ENCODE measurements at regions not wholly inside any gene's neighbourhood (a gene's known extent, or its start where the extent isn't known, plus 50 kb on each side); places are given as distances from the start of the nearest gene placed in this dataset.

DNA sequence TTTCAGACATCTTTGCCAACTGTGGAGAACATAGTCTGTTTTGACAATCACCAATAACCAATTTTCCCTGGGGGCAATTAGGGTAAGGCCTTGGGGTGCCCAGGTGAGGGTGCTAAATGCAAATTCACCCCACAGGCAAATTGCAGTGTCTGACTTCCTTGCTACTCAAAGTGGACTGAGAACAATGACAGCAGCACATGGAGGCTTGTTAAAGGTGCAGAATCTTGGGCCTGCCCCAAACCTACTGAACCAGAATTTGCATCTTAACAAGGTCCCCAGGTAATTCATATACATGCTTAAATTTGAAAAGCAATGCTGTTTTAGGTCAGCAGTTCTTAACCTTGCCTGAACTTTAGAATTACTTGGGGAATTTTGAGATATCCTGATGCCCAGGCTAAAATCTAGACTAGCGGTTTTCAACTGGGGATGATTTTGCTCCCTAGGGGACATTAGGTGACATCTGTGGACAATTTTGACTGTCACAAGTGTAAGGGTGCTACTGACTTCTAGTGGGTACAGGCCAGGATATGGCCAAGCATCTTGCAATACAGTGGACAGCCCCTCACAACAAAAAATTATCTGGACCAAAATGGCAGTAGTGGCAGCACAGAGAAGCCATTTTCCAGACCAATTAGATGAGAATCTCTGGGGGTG, 80.2 kb upstream of the GCFC2 start:
- DNase-seq, result no peak

DNA sequence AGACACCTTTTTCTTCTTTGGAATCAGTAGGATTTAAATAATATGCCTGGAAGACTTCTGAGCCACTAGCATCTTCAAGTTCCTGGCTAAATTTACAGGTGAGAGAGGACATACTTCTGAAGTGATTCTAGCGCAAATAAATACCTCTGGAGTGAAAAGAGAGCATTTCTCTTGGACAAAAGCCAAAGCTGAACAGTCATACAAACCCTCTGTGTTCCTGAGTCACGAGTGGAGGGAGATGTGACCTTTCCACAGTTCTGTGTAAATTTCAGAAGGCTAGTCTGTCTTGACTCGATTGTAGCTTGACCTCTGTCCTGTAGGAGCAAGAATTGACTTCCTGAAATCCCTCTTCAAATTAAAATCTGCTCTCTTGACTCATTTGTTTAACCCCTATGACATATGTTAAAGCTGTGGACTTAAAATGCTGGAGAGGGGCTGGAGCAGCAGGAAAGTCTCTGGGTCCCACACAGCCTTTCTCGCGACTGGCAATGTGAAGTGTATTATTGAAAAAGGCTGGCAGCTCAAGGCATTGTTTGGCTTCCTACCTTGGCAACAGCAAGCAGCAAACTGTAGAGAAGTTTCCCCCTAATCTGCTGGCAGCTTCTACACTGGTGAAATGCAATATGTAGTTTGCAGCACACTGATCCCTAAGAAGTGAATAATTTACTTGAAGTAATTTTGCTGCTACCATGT, 79.6 kb upstream of the GCFC2 start:
- no peak for DNase-seq

DNA sequence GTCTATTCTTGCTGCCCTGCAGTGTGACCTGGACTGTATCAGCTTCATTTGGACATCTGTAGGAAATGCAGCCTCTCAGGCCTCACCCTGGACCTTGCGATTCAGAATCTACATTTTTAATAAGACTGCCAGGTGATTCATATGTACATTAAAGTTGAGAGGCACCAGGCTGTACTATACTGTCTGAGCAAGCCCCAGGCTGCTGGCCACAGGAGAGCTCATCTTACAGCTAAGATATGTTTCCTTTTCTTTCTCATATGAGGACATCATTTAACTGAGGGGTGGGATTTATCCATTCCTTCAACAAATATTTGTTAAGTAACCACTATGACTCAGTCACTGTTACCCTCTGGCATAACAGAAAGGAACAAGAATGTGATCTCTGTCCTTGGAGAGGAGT, 78.2 kb upstream of the GCFC2 start:
- DNase-seq, result no peak

DNA sequence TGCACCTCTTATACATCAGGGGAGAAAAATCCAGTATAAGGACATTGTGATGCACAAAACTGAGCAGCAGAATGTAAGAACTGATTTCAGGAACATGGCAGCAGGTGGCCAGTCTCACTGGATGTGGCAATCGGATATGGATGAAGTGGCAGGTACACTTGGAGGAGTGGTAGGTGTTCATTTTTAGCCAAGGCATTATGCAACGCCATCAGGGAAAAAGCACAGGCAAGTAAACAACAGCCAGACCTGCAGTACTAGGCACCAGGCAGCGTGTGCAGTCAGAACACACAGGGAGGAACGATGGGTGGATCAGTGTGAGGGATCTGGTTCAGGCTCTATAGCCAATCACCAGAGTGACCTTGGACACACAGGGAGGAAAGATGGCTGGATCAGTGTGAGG, 77.4 kb upstream of the GCFC2 start:
- DNase-seq, result no peak

DNA sequence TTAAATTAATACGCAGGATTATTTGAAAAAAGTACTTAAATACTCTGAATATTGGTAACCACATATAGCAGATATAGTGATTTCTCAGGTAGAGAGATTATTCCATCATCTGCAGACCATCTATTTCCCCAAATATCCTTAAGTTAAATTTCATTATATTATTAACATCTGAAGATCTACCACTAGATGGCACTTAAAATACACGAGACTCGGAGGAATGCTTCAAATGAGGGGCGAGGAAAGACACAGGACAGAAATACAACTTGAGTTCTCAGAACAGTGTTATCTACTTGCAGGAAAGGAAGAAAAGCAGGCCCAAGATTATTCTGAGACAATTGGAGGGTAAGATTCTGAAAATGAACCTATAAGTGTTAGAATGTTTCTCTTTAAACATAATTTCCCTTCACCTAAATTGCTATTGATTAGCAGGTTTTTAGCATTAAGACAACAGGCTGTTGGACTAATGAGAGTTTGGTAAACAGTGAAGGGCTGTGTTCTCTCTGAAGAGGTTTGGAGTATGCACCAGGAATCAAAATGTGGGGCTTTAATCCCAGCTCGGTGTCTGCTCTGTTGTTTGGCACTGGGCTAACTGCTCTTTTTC, 76.9 kb upstream of the GCFC2 start:
- DNase-seq, result peak; percentile 19

DNA sequence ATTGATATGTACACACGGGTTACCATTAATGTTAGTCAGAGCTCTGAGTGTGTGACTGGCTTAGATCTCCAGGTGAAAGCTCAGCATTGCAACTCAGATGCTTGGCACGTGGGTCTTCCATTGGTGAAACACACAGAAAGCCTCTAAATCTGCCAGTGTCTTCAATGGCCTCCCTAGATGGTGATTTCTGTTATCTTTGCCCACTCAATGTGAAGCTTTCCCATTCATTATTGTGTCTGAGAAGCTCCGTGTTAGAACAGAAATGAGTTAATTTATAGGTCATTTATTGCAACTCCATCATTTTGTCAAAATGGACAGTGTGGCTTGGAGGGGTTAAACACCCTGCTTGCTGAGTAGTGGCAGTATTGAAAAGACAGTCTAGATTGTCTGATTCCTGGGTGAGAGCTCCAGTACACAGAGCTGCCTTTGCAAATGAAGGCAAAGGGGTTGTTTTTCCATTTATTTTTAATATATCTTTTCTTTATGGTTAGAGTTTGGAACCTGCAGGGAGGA, 64.7 kb upstream of the GCFC2 start:
- no peak for DNase-seq

DNA sequence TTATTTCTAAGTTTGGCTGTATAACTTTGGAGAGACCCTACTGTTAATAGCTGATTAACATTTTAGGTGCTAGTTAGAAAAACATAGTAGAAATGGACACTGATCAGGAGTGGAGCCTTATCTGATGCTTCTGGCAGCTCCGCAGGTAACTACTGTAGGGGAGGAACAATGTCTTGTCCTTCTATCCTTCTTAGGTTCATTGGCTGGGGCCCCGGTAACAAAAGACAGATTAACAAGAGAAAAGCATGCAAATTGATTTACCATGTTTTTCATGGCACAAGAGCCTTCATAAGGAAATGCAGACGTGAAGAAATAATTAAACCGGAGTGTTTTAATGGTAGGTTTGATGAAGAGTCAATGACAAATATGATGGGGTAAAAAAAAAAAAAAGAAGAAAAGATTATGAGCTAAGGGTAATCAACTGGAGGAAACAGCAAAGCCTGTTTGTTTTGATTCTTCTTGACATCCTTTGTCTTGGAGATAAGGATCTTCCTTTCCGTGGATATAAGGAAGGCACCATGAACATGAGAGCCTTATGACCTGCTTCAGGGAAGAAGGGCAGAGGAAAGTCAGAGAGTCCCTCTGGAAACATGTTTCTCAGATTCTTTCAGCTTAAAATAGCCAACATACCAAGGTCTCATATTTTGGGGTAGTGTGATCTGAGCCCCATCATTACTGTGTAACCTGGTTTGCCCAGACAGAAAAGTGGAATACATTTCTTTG, 62.4 kb upstream of the GCFC2 start:
- DNase-seq, result no peak

DNA sequence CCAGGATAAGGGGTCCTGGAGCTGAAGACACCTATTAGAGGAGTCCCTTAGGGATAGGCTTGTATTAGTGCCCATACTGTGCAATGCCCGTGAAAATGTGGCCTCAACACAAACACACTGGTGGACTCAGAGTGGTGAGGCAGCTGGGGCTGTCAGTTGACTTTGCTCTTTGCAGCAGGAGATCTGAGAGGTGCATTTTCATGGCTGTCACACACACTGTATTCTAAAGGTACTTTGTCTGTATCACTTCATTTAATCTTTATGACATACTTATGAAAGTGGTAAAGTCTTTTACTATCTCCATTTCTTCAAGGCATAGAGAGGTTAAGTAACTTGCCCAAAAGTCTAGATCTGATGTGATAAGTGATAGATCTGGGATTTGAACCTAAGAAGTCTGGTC, 55.1 kb upstream of the GCFC2 start:
- DNase-seq, result no peak

DNA sequence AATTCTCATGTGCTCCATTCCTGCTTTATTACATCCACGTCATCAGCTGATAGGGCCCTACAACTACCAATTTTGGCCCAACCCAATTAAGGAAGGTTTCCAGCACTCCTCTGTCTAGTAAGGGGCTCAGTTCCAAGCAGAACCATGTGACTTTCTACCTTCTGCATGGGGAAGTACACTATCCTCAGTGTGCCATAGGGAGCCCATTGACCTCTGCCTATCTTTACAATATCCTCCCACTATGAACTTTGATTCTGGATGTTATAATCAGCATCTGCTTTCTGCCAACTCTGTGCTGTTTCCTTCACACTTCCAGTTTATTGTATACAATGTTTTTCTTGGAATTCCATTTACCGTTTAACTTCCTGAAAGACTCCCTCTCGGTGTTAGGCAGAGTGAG, 53.9 kb upstream of the GCFC2 start:
- DNase-seq, result no peak
